Body of pancreas (tissue), 4 donors: ENCODE measurements at regions not wholly inside any gene's neighbourhood (a gene's known extent, or its start where the extent isn't known, plus 50 kb on each side); places are given as distances from the start of the nearest gene placed in this dataset.

ENCODE experiments used
- ATAC-seq: fragments of 150-250 bp; one replicate; pipeline ENCODE4 v1.9.1; 2016
- DNase-seq, 4 donors: peaks; one replicate each; pipeline ENCODE4 v3.0.0-alpha.2; 2019
- H3K27ac ChIP-seq, 4 donors: fragments of 200-600 bp; sonication (generic); 1 replicate in 3 of 4; 2 replicates in 1 of 4; pipeline versions ENCODE4 v1.5.1 to v1.6.1; 2016 to 2019; ENCODE audit warnings: mild to moderate bottlenecking in 1 of 4, mixed read lengths in 1 of 4, moderate library complexity in 1 of 4
- H3K27me3 ChIP-seq, 2 donors: fragments of 200-600 bp; sonication (generic); one replicate each; pipeline ENCODE4 v1.6.0; 2016; ENCODE audit warnings: mild to moderate bottlenecking in 1 of 2
- H3K36me3 ChIP-seq, 2 donors: fragments of 200-600 bp; sonication (generic); replicated peaks in 1 of 2; 2 replicates each; pipeline ENCODE4 v1.5.1; 2016; ENCODE audit warnings: low read depth in 2 of 2; ENCODE audit not compliant: insufficient read depth in 1 of 2
- H3K4me1 ChIP-seq: fragments of 200-600 bp; sonication (generic); one replicate; pipeline ENCODE4 v1.6.0; 2016
- H3K4me3 ChIP-seq, 2 donors: fragments of 200-600 bp; sonication (generic); 1 replicate in 1 of 2; 2 replicates in 1 of 2; pipeline ENCODE4 v1.5.1; 2016 to 2019
- H3K9me3 ChIP-seq, 3 donors: fragments of 200-600 bp; sonication (generic); 1 replicate in 2 of 3; 2 replicates in 1 of 3; pipeline ENCODE4 v1.5.1; 2016
- POLR2A ChIP-seq, 3 donors: fragments of 450-650 bp; IDR thresholded peaks; one replicate each; pipeline ENCODE4 v1.6.1; 2016; ENCODE audit warnings: antibody characterized with exemption in 3 of 3, mild to moderate bottlenecking in 2 of 3
- WGBS, 2 donors: methylation state at CpG; one replicate each; pipeline ENCODE4 v1.1.5; 2017; 5-methylcytosine and 5-hydroxymethylcytosine counted together
- intact Hi-C: fragments of 100-400 bp; cut with DNase I; formaldehyde crosslinking; loops from one replicate; pipeline ENCODE4 v1.15.1; 2023
- TF ChIP-seq, protein P1 (sequence below), 7 experiments: fragments of 450-650 bp in 4 of 7; fragments of 200-600 bp in 3 of 7; sonication (generic) in 3 of 7; IDR thresholded peaks; one replicate each; pipeline ENCODE4 v1.5.1; 2016 to 2019; ENCODE audit warnings: antibody characterized with exemption in 7 of 7

DNA sequence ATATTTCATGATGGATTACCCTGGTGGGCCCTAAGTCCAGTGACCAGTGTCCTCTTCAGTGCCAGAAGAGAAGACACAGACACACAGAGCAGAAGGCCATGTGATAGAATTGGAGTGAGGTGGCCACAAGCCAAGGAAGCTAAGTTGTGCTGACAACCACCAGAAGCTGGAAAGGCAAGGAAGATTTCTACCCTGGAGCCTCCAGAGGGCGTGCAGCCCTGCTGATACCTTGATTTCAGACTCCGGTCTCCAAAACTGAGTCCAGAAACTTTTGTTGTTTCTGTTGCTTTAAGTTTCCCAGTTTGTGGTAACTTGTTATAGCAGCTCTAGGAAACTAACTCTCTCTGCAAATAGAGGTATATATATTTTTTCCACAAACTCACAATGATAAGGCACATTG, 396.6 kb upstream of the ASIC2 start:
- ATAC-seq (no peak), DNase-seq (no peak)
- Histone ChIP-seq H3K9me3 (no peaks in the 10 kb centered on the region), H3K4me3 (no peak overlapping the region), H3K27ac (no peak overlapping the region), H3K27me3 (no peaks in the 10 kb centered on the region), H3K4me1 (no peaks in the 10 kb centered on the region), H3K36me3 (no peaks in the 10 kb centered on the region)
- 60 to 69% methylated on average over 2 of the region's 2 CpGs for WGBS, 2 donors
- intact Hi-C loops: no loop called here
- TF ChIP-seq, protein P1, sequence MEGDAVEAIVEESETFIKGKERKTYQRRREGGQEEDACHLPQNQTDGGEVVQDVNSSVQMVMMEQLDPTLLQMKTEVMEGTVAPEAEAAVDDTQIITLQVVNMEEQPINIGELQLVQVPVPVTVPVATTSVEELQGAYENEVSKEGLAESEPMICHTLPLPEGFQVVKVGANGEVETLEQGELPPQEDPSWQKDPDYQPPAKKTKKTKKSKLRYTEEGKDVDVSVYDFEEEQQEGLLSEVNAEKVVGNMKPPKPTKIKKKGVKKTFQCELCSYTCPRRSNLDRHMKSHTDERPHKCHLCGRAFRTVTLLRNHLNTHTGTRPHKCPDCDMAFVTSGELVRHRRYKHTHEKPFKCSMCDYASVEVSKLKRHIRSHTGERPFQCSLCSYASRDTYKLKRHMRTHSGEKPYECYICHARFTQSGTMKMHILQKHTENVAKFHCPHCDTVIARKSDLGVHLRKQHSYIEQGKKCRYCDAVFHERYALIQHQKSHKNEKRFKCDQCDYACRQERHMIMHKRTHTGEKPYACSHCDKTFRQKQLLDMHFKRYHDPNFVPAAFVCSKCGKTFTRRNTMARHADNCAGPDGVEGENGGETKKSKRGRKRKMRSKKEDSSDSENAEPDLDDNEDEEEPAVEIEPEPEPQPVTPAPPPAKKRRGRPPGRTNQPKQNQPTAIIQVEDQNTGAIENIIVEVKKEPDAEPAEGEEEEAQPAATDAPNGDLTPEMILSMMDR (IDR thresholded peaks at IDR 0.05): no peak
- TF ChIP-seq POLR2A (IDR thresholded peaks at IDR 0.05): no peak

DNA sequence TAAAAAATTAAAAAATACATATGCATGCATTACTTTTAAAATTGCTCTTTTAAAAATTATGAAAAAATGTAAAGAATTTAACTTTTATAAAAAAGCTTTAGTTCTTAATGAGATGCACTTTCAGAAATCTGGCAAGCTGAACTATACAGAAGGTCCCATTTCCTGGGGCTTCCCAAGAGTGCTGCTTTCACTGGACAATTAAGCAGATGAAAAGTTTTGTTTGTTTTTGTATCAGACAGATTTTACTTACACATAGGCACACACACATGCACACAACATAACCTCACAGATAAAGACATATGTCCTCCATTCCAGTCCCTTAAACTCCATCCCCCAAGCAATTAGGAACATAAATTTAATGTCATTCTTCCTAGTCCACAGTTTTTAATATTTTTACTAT, 402.3 kb upstream of the ASIC2 start:
- Histone ChIP-seq H3K27ac (no peak overlapping the region), H3K4me1 (no peaks in the 10 kb centered on the region), H3K27me3 (no peaks in the 10 kb centered on the region), H3K9me3 (no peaks in the 10 kb centered on the region), H3K36me3 (no peaks in the 10 kb centered on the region), H3K4me3 (no peak overlapping the region)
- no peak for DNase-seq
- no peak for TF ChIP-seq POLR2A (IDR thresholded peaks at IDR 0.05)
- TF ChIP-seq, protein P1 (IDR thresholded peaks at IDR 0.05): no peak
- no peak for ATAC-seq
- intact Hi-C loops: no loop called here

DNA sequence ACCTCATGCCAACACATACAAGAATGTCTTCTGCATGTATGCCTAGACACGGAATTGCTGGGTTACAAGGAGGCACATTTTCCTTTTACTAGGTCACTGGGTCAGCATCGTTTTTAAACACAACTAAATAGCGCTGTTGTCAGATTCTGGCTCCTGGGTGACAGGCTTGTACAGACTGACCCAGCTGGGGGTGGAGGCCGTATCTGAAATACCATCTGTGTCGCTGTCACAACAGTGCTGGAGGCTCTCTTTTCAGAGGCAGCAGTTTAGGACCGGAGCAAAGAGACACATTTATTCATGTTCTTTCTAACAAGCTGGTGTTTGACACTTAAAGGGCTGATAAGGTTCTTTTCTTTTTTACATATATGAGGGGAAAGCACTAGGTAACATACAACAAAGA, 403.0 kb upstream of the ASIC2 start:
- Histone ChIP-seq H3K4me1 (no peaks in the 10 kb centered on the region), H3K4me3 (no peak overlapping the region), H3K36me3 (no peaks in the 10 kb centered on the region), H3K9me3 (no peaks in the 10 kb centered on the region), H3K27ac (no peak overlapping the region), H3K27me3 (no peaks in the 10 kb centered on the region)
- ATAC-seq: no peak
- no peak for DNase-seq
- WGBS, 2 donors: 43 to 51% methylated on average over 6 of the region's 6 CpGs
- TF ChIP-seq POLR2A (IDR thresholded peaks at IDR 0.05): no peak
- TF ChIP-seq, protein P1 (IDR thresholded peaks at IDR 0.05): no peak
- intact Hi-C loops: no loop called here

DNA sequence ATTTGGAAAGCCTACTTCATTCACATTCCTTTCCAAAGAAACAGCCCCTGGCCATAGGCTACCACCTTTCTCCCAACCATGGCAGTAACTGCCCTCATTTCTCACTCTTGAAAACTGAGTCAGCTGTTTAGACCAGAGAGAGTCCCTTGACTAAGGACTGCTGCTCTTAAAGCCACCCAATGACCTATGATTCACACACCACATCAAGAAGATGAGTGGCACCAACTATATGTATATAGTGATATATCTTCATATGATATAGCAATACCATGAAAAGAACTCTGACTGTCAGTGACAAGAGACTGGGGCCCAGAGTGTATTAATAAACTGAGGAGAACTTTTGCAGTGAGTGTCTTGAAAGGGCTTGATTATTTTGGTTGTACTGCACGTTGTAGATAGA, 404.5 kb upstream of the ASIC2 start:
- intact Hi-C loops: no loop called here
- H3K4me3 ChIP-seq: no peak overlapping the region
- no peaks in the 10 kb centered on the region for H3K27me3 ChIP-seq
- H3K9me3 ChIP-seq: no peaks in the 10 kb centered on the region
- no peak for ATAC-seq
- WGBS, 2 donors: 32 to 33% methylated on average over 1 of the region's 1 CpG
- DNase-seq: no peak
- H3K27ac ChIP-seq: no peak overlapping the region
- TF ChIP-seq, protein P1 (IDR thresholded peaks at IDR 0.05): no peak
- no peaks in the 10 kb centered on the region for H3K4me1 ChIP-seq
- no peaks in the 10 kb centered on the region for H3K36me3 ChIP-seq

DNA sequence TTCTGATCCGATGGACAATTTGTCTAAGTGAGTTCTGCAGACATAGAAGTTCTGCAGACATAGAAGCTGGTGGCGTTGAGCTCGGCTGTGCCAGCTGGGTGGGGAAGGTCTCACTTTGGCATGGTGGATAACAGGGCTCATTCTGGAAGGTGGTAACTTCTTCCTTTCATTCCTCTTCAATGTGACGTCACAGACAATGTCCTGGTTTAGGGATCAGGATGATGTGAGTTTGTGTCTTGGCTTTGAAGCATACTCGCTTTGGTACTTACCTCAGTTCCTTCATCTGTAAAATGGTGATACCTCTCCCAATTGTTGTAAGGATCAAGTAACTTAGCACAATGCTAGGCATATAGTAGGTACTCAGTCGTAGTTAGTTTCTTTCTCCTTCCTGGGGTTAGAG, 408.8 kb upstream of the ASIC2 start:
- 60 to 63% methylated on average over 6 of the region's 6 CpGs for WGBS, 2 donors
- no peak for DNase-seq
- ATAC-seq: no peak
- H3K36me3 ChIP-seq: no peaks in the 10 kb centered on the region
- intact Hi-C loops: no loop called here
- no peaks in the 10 kb centered on the region for H3K27me3 ChIP-seq
- TF ChIP-seq, protein P1 (IDR thresholded peaks at IDR 0.05): no peak
- TF ChIP-seq POLR2A (IDR thresholded peaks at IDR 0.05): no peak
- H3K4me3 ChIP-seq: no peak overlapping the region
- H3K4me1 ChIP-seq: no peaks in the 10 kb centered on the region
- H3K27ac ChIP-seq: no peak overlapping the region
- no peaks in the 10 kb centered on the region for H3K9me3 ChIP-seq
